A549 (cell line): ENCODE measurements at regions not wholly inside any gene's neighbourhood (a gene's known extent, or its start where the extent isn't known, plus 50 kb on each side); places are given as distances from the start of the nearest gene placed in this dataset.

ENCODE experiments used
- JUN ChIP-seq, 2 experiments: fragments of >200 bp; sonication (Bioruptor Twin); formaldehyde crosslinking; IDR thresholded peaks; 2 replicates in 1 of 2; 3 replicates in 1 of 2; pipeline ENCODE4 v1.6.1; 2016 to 2017
- PHF8 ChIP-seq: fragments of 200-600 bp; sonication (generic); IDR thresholded peaks from 2 replicates; pipeline ENCODE4 v1.6.1; 2016; ENCODE audit warnings: low read depth, mild to moderate bottlenecking, antibody characterized with exemption, moderate library complexity, borderline replicate concordance
- POLR2A ChIP-seq: IDR thresholded peaks from 2 replicates; pipeline ENCODE4 v1.6.1; 2012; ENCODE audit warnings: mild to moderate bottlenecking, low read length
- RNF2 ChIP-seq: fragments of 200-600 bp; sonication (generic); IDR thresholded peaks from 2 replicates; pipeline ENCODE4 v1.6.1; 2016; ENCODE audit warnings: low read depth, mild to moderate bottlenecking, antibody characterized with exemption, moderate library complexity, borderline replicate concordance
- SMC3 ChIP-seq: fragments of >200 bp; sonication (Bioruptor Twin); formaldehyde crosslinking; IDR thresholded peaks from 3 replicates; pipeline ENCODE4 v1.6.1; 2018; ENCODE audit warnings: inconsistent platforms
- TF ChIP-seq, protein P1 (sequence below): fragments of >200 bp; sonication (Bioruptor Twin); formaldehyde crosslinking; IDR thresholded peaks from 3 replicates; pipeline ENCODE4 v1.5.1; 2016

DNA sequence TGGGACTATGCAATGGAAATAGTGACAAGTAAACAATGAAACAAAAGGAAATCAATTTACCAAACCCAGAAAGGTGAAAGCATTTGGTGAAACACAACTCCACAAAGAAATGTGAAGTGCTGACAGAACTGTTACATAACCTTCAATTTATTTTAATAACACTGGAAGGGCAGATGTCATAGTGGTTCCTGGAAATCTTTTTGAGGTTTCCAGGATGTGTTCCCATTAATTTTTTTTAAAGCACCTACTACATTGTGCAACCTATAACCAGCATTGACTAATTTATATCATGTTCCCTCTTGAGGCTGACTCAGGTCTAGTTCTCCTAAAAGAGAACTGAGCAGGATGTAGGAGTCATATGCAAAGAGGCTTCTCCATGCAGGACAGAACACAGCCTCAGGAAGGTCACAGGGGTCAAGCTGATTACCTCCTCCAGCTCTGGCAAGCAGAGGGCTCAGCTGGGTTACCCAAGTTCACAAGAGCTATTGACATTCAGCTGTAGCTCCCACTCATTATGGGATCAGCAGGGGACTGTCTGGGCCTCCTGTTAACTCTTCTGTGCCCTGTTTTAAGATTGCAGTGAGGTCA is 157.1 kb upstream of the NRIP1 start:
- TF ChIP-seq RNF2 (no peak), SMC3 (peak; percentile 49), PHF8 (no peak), JUN (IDR thresholded peaks at IDR 0.05) (peak; percentile 75 to 80; a peak in 4 of 5 replicates), POLR2A (no peak)
- TF ChIP-seq, protein P1, sequence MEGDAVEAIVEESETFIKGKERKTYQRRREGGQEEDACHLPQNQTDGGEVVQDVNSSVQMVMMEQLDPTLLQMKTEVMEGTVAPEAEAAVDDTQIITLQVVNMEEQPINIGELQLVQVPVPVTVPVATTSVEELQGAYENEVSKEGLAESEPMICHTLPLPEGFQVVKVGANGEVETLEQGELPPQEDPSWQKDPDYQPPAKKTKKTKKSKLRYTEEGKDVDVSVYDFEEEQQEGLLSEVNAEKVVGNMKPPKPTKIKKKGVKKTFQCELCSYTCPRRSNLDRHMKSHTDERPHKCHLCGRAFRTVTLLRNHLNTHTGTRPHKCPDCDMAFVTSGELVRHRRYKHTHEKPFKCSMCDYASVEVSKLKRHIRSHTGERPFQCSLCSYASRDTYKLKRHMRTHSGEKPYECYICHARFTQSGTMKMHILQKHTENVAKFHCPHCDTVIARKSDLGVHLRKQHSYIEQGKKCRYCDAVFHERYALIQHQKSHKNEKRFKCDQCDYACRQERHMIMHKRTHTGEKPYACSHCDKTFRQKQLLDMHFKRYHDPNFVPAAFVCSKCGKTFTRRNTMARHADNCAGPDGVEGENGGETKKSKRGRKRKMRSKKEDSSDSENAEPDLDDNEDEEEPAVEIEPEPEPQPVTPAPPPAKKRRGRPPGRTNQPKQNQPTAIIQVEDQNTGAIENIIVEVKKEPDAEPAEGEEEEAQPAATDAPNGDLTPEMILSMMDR: no peak
